Epithelial cell of proximal tubule (primary cell): ENCODE measurements at regions not wholly inside any gene's neighbourhood (a gene's known extent, or its start where the extent isn't known, plus 50 kb on each side); places are given as distances from the start of the nearest gene placed in this dataset.

Experiments
- DNase-seq: peaks from one replicate; pipeline ENCODE4 v3.0.0-alpha.2; 2011; ENCODE audit warnings: low read depth
- H3K4me3 ChIP-seq: 2 replicates; pipeline ENCODE4 v1.5.1; 2011; ENCODE audit warnings: low read depth, mild to moderate bottlenecking, low read length
- CTCF ChIP-seq: conservative IDR thresholded peaks from 2 replicates; pipeline ENCODE4 v1.5.1; 2012; ENCODE audit warnings: low read depth, mild to moderate bottlenecking, low read length

- DNase-seq: no peak
- no peak overlapping the region for H3K4me3 ChIP-seq
- TF ChIP-seq CTCF: no peak
These were observed 109.0 kb downstream of the ZNF518B start for GRCh38 chr4:10348241-10348640.

GRCh38 chr4:10347815-10348214 lies 109.4 kb downstream of the ZNF518B start:
- no peak overlapping the region for H3K4me3 ChIP-seq
- DNase-seq: no peak
- no peak for TF ChIP-seq CTCF

- no peak for TF ChIP-seq CTCF
These were observed 109.9 kb downstream of the ZNF518B start for GRCh38 chr4:10347281-10347795.

GRCh38 chr4:10346023-10346422 lies 111.2 kb downstream of the ZNF518B start:
- DNase-seq: no peak
- no peak for TF ChIP-seq CTCF
- H3K4me3 ChIP-seq: no peak overlapping the region

More at GRCh38 chr4:10347281-10347795, 109.9 kb downstream of the ZNF518B start:
- H3K4me3 ChIP-seq: no peak overlapping the region
- DNase-seq: no peak

GRCh38 chr4:10345381-10345784 lies 111.8 kb downstream of the ZNF518B start:
- H3K4me3 ChIP-seq: no peak overlapping the region
- no peak for TF ChIP-seq CTCF
- no peak for DNase-seq

- TF ChIP-seq CTCF: no peak
- no peak for DNase-seq
These were observed 112.4 kb downstream of the ZNF518B start for GRCh38 chr4:10344824-10345223.

GRCh38 chr4:10343656-10344055 lies 113.6 kb downstream of the ZNF518B start:
- H3K4me3 ChIP-seq: no peak overlapping the region
- TF ChIP-seq CTCF: no peak
- no peak for DNase-seq

More at GRCh38 chr4:10344824-10345223, 112.4 kb downstream of the ZNF518B start:
- no peak overlapping the region for H3K4me3 ChIP-seq
